GM12878 (cell line): ENCODE measurements at regions not wholly inside any gene's neighbourhood (a gene's known extent, or its start where the extent isn't known, plus 50 kb on each side); places are given as distances from the start of the nearest gene placed in this dataset.

ENCODE experiments used
- ATAC-seq: fragments of 200-7000 bp; cut with Tn5 transposase; 3 replicates; pipeline ENCODE4 v1.9.1; 2020; ENCODE audit warnings: mild to moderate bottlenecking, moderate library complexity
- BruUV-seq: library from RNA; stranded (reverse); fragments of 400-500 nt; replicated peaks from 2 replicates; lab custom pipeline; 2021; lab: Mats Ljungman, UMichigan
- CTCF ChIA-PET: fragments of 300-600 bp; sonication (Branson Sonifier 250); formaldehyde crosslinking; extraction: SDS; loops from one replicate; lab custom pipeline; 2021; ENCODE audit warnings: inconsistent platforms; lab: Yijun Ruan, JAX
- POLR2A ChIA-PET: fragments of 350-600 bp; formaldehyde crosslinking; extraction: SDS; loops from one replicate; lab custom pipeline; 2021; ENCODE audit warnings: inconsistent platforms; lab: Charles Lee
- RAD21 ChIA-PET: fragments of 300-600 bp; sonication (Branson Sonifier 250); formaldehyde crosslinking; loops from one replicate; lab custom pipeline; 2023; ENCODE audit warnings: antibody characterized with exemption; ENCODE audit not compliant: unreplicated experiment; lab: Charles Lee
- SMC1A ChIA-PET: fragments of 300-600 bp; sonication (Branson Sonifier 250); formaldehyde crosslinking; loops from one replicate; lab custom pipeline; 2023; ENCODE audit not compliant: unreplicated experiment, uncharacterized antibody; lab: Charles Lee
- DNase-seq: peaks from one replicate; pipeline ENCODE4 v3.0.0-alpha.2; 2011; ENCODE audit warnings: low read depth, low spot score
- FAIRE-seq: peaks from 3 replicates; lab custom pipeline; 2011; peaks lifted over from hg19 to GRCh38; lab: Jason Lieb, UNC
- H2AFZ ChIP-seq: 2 replicates; pipeline ENCODE4 v1.6.0; 2011; ENCODE audit warnings: low read depth, low read length, control low read depth; ENCODE audit not compliant: control insufficient read depth
- H3K27ac ChIP-seq: 2 replicates; pipeline ENCODE4 v1.5.1; 2011; ENCODE audit warnings: control low read depth; ENCODE audit not compliant: control insufficient read depth, insufficient read depth
- H3K27me3 ChIP-seq, 2 experiments: replicated peaks in 1 of 2; 2 replicates each; pipeline versions ENCODE4 v1.6.0 to v1.6.1; 2011; ENCODE audit warnings: low read length in 1 of 2; ENCODE audit not compliant: control insufficient read depth in 2 of 2, insufficient read depth in 2 of 2
- H3K36me3 ChIP-seq, 2 experiments: 2 replicates each; pipeline ENCODE4 v1.5.1; 2011; ENCODE audit warnings: low read length in 1 of 2; ENCODE audit not compliant: control insufficient read depth in 2 of 2, insufficient read depth in 2 of 2
- H3K4me1 ChIP-seq: 2 replicates; pipeline ENCODE4 v1.6.1; 2011; ENCODE audit warnings: mild to moderate bottlenecking, low read length, moderate library complexity, mixed read lengths; ENCODE audit not compliant: control insufficient read depth, insufficient read depth
- H3K4me2 ChIP-seq: 2 replicates; pipeline ENCODE4 v1.6.0; 2011; ENCODE audit warnings: control low read depth; ENCODE audit not compliant: control insufficient read depth, insufficient read depth
- H3K4me3 ChIP-seq: fragments of 200-600 bp; sonication (generic); 2 replicates; pipeline ENCODE4 v1.5.1; 2016
- H3K79me2 ChIP-seq: 2 replicates; pipeline ENCODE4 v1.6.0; 2011; ENCODE audit warnings: low read length; ENCODE audit not compliant: control insufficient read depth, insufficient read depth
- H3K9ac ChIP-seq: 2 replicates; pipeline ENCODE4 v1.8.0; 2011; ENCODE audit warnings: low read length, control low read depth, mixed read lengths; ENCODE audit not compliant: control insufficient read depth, insufficient read depth
- H3K9me3 ChIP-seq: replicated peaks from 3 replicates; pipeline ENCODE4 v1.5.1; 2011; ENCODE audit warnings: mild to moderate bottlenecking, low read length; ENCODE audit not compliant: control insufficient read depth, insufficient read depth
- H4K20me1 ChIP-seq: 2 replicates; pipeline ENCODE4 v1.6.0; 2011; ENCODE audit not compliant: control insufficient read depth, insufficient read depth
- ATF2 ChIP-seq: IDR thresholded peaks from 2 replicates; pipeline ENCODE4 v1.6.1; 2012; ENCODE audit warnings: low read length, inconsistent platforms
- ATF7 ChIP-seq: fragments of 450-650 bp; IDR thresholded peaks from 2 replicates; pipeline ENCODE4 v1.6.1; 2016; ENCODE audit warnings: low read depth, mild to moderate bottlenecking
- BCL11A ChIP-seq: IDR thresholded peaks from 2 replicates; pipeline ENCODE4 v1.6.1; 2011; ENCODE audit warnings: low read depth, low read length
- BCL3 ChIP-seq: IDR thresholded peaks from 2 replicates; pipeline ENCODE4 v1.6.1; 2011; ENCODE audit warnings: borderline replicate concordance, low read depth, mild to moderate bottlenecking, moderate library complexity, low read length; ENCODE audit not compliant: insufficient read depth, poor library complexity, severe bottlenecking
- CBFB ChIP-seq: IDR thresholded peaks from 2 replicates; pipeline ENCODE4 v1.6.1; 2016; ENCODE audit warnings: antibody characterized with exemption, low read depth
- CREM ChIP-seq: IDR thresholded peaks from 2 replicates; pipeline ENCODE4 v1.6.1; 2014; ENCODE audit warnings: antibody characterized with exemption, low read depth
- E2F8 ChIP-seq: fragments of 450-650 bp; IDR thresholded peaks from 2 replicates; pipeline ENCODE4 v1.6.1; 2018; ENCODE audit warnings: mild to moderate bottlenecking, low read depth, moderate library complexity; ENCODE audit not compliant: partially characterized antibody
- FOXM1 ChIP-seq: IDR thresholded peaks from 2 replicates; pipeline ENCODE4 v1.6.1; 2012; ENCODE audit warnings: low read depth, mild to moderate bottlenecking, inconsistent platforms, low read length, moderate library complexity
- JUNB ChIP-seq: IDR thresholded peaks from 2 replicates; pipeline ENCODE4 v1.6.1; 2016; ENCODE audit warnings: antibody characterized with exemption, mild to moderate bottlenecking
- MEF2A ChIP-seq: IDR thresholded peaks from 2 replicates; pipeline ENCODE4 v1.6.1; 2011; ENCODE audit warnings: low read depth, mild to moderate bottlenecking, low read length, moderate library complexity; ENCODE audit not compliant: insufficient read depth
- MEF2B ChIP-seq: fragments of 450-650 bp; IDR thresholded peaks from 2 replicates; pipeline ENCODE4 v1.6.1; 2018; ENCODE audit warnings: mild to moderate bottlenecking, moderate library complexity; ENCODE audit not compliant: partially characterized antibody, poor library complexity, severe bottlenecking
- MTA2 ChIP-seq: fragments of 450-650 bp; IDR thresholded peaks from 2 replicates; pipeline ENCODE4 v1.6.1; 2016; ENCODE audit warnings: low read depth, mild to moderate bottlenecking, moderate library complexity
- NFIC ChIP-seq: IDR thresholded peaks from 2 replicates; pipeline ENCODE4 v1.6.1; 2012; ENCODE audit warnings: low read depth, mild to moderate bottlenecking, inconsistent platforms, low read length, moderate library complexity
- PKNOX1 ChIP-seq: fragments of 450-650 bp; IDR thresholded peaks from 2 replicates; pipeline ENCODE4 v1.6.1; 2016; ENCODE audit warnings: mild to moderate bottlenecking
- PML ChIP-seq: IDR thresholded peaks from 2 replicates; pipeline ENCODE4 v1.6.1; 2012; ENCODE audit warnings: low read length, inconsistent platforms
- RUNX3 ChIP-seq: IDR thresholded peaks from 2 replicates; pipeline ENCODE4 v1.6.1; 2012; ENCODE audit warnings: low read length, inconsistent platforms
- STAT3 ChIP-seq: IDR thresholded peaks from 2 replicates; pipeline ENCODE4 v1.6.1; 2011; ENCODE audit warnings: low read depth, low read length, improper control_type of control experiment
- TBL1XR1 ChIP-seq: IDR thresholded peaks from 2 replicates; pipeline ENCODE4 v1.6.1; 2012; ENCODE audit warnings: low read depth, low read length, improper control_type of control experiment
- TCF7 ChIP-seq: IDR thresholded peaks from 2 replicates; pipeline ENCODE4 v1.6.1; 2014; ENCODE audit warnings: antibody characterized with exemption, borderline replicate concordance
- WGBS: methylation state at CpG from one replicate; pipeline ENCODE4 v1.1.6; 2016; ENCODE audit warnings: low lambda C conversion rate; ENCODE audit not compliant: insufficient replicate concordance, insufficient coverage; ENCODE audit errors: missing lambda C conversion rate; 5-methylcytosine and 5-hydroxymethylcytosine counted together
- in situ Hi-C: fragments of 300-500 bp; cut with MboI; formaldehyde crosslinking; loops from 9 replicates; pipeline ENCODE4 v1.14.3; 2018; ENCODE audit warnings: mixed read lengths
- intact Hi-C: fragments of 100-400 bp; cut with micrococcal nuclease; formaldehyde crosslinking; loops from one replicate; pipeline ENCODE4 v1.14.2; 2022; ENCODE audit not compliant: unreplicated experiment

GRCh38 chr2:122681626-122682025 lies 926.2 kb downstream of the TSN start:
- in situ Hi-C loops: no loop called here

More at GRCh38 chr2:122681626-122682025, 926.2 kb downstream of the TSN start:
- Histone ChIP-seq H3K27me3 (no peaks in the 10 kb centered on the region), H3K79me2 (no peaks in the 10 kb centered on the region), H3K9me3 (no peaks in the 10 kb centered on the region; the same call in 2 of the 3 replicates), H3K36me3 (no peaks in the 10 kb centered on the region), H4K20me1 (no peaks in the 10 kb centered on the region), H2AFZ (no peak overlapping the region), H3K4me3 (no peak overlapping the region), H3K9ac (no peak overlapping the region), H3K4me1 (no peaks in the 10 kb centered on the region), H3K27ac (no peak overlapping the region), H3K4me2 (no peak overlapping the region)
- ChIA-PET CTCF (interaction anchor here (1.1 to 1.9 kb wide), 9 partner anchors 8 to 72 kb away, joined by 3 to 7 read pairs (median 4); no protein-coding TSS in a partner anchor), POLR2A (interaction anchor here (0.6 to 1.4 kb wide), 3 partner anchors 23 to 128 kb away, joined by 3 to 4 read pairs (median 4); no protein-coding TSS in a partner anchor), RAD21 (interaction anchor here (1.0 to 2.7 kb wide), 9 partner anchors 10 to 342 kb away, joined by 3 to 25 read pairs (median 3); no protein-coding TSS in a partner anchor), SMC1A (interaction anchor here (0.8 to 4.3 kb wide), 19 partner anchors 9 to 217 kb away, joined by 3 to 33 read pairs (median 4); no protein-coding TSS in a partner anchor)
- WGBS: 0% methylated on average over 1 of the region's 1 CpG
- BruUV-seq: no TSS peak
- intact Hi-C loops: no loop called here
- ATAC-seq (peak; percentile 68), FAIRE-seq (no peak), DNase-seq (no peak)
- no peak for TF ChIP-seq TBL1XR1
- peak; percentile 24; the same call in 1 of the 2 replicates for TF ChIP-seq ATF7
- TF ChIP-seq NFIC: peak; percentile 66; the same call in 1 of the 2 replicates
- TF ChIP-seq STAT3: no peak
- no peak; the same call in 1 of the 2 replicates for TF ChIP-seq PKNOX1
- peak; percentile 91 for TF ChIP-seq RUNX3
- peak; percentile 73; the same call in 1 of the 2 replicates for TF ChIP-seq FOXM1
- TF ChIP-seq JUNB: peak; percentile 52; the same call in 1 of the 2 replicates
- 0 out of 2 replicates have a peak, but pooled peaks have one; percentile 27 for TF ChIP-seq BCL11A
- TF ChIP-seq CREM: peak; percentile 55; the same call in 1 of the 2 replicates
- no peak for TF ChIP-seq TCF7
- TF ChIP-seq MEF2A: peak; percentile 44; the same call in 1 of the 2 replicates
- peak; percentile 29; the same call in 1 of the 2 replicates for TF ChIP-seq MTA2
- peak; percentile 10 for TF ChIP-seq BCL3
- 0 out of 2 replicates have a peak, but pooled peaks have one; percentile 29 for TF ChIP-seq PML
- peak; percentile 55; the same call in 1 of the 2 replicates for TF ChIP-seq ATF2
- TF ChIP-seq CBFB: peak; percentile 46
- no peak for TF ChIP-seq E2F8
- peak; percentile 39 for TF ChIP-seq MEF2B
